ENCODE measurements at regions not wholly inside any gene's neighbourhood (a gene's known extent, or its start where the extent isn't known, plus 50 kb on each side); places are given as distances from the start of the nearest gene placed in this dataset.
A peak's percentile ranks its signal among the peaks of the same experiment; 100 is the strongest.
"Not testable (repeated sequence)": the region's sequence is repeated elsewhere in the genome, so short reads cannot be mapped to it uniquely, and the experiment has no call there.

DNA sequence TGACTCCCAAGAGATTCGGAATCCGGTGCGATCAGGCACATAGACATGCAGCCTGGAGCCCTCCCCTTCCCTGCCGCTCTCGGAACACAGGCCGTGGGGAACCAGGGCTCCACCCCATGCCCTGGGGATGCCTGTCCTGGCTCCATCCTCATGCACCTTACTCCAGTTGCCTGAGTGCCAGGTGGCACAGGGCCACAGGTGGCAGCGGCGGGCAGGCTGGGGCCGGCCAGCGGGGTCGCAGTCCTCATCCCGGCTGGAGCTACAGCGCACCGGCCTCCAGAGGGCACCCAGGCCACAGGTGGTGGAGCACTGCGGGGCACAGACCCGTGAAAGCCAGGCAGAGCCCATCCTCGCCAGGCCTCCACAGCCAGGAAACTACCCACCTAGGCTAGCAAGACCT, 119.9 kb upstream of the AKAP13 start:
- H3K27me3 Mint-ChIP-seq (ENCODE audit: insufficient read depth); H3K4me3 ChIP-seq (ENCODE audit: low read length); H3K36me3 Mint-ChIP-seq (ENCODE audit: low read depth); H3K4me1 Mint-ChIP-seq; DNase-seq; H3K36me3 ChIP-seq (ENCODE audit: control insufficient read depth, insufficient read depth, low read length); H3K27me3 ChIP-seq (ENCODE audit: control insufficient read depth, insufficient read depth, low read length, poor library complexity, severe bottlenecking); H3K9me3 ChIP-seq (ENCODE audit: control insufficient read depth, low read length); H3K27ac ChIP-seq (ENCODE audit: low read depth, low read length); H3K9me3 Mint-ChIP-seq; H3K4me1 ChIP-seq (ENCODE audit: control insufficient read depth, insufficient read depth, low read length); H3K27ac Mint-ChIP-seq; H3K4me3 Mint-ChIP-seq; H3K9ac ChIP-seq (ENCODE audit: extremely low read depth, low read length, poor library complexity, severe bottlenecking): not testable (repeated sequence)
- TF ChIP-seq, protein P1, sequence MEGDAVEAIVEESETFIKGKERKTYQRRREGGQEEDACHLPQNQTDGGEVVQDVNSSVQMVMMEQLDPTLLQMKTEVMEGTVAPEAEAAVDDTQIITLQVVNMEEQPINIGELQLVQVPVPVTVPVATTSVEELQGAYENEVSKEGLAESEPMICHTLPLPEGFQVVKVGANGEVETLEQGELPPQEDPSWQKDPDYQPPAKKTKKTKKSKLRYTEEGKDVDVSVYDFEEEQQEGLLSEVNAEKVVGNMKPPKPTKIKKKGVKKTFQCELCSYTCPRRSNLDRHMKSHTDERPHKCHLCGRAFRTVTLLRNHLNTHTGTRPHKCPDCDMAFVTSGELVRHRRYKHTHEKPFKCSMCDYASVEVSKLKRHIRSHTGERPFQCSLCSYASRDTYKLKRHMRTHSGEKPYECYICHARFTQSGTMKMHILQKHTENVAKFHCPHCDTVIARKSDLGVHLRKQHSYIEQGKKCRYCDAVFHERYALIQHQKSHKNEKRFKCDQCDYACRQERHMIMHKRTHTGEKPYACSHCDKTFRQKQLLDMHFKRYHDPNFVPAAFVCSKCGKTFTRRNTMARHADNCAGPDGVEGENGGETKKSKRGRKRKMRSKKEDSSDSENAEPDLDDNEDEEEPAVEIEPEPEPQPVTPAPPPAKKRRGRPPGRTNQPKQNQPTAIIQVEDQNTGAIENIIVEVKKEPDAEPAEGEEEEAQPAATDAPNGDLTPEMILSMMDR (conservative IDR thresholded peaks at IDR 0.05): peak; percentile 40
- WGBS, 2 experiments (ENCODE audit: insufficient coverage in 1 of 2, insufficient read length in 1 of 2): 91% methylated on average over 4 of the region's 17 CpGs; no CpG with 5 or more reads in 1 of the 2 experiments

DNA sequence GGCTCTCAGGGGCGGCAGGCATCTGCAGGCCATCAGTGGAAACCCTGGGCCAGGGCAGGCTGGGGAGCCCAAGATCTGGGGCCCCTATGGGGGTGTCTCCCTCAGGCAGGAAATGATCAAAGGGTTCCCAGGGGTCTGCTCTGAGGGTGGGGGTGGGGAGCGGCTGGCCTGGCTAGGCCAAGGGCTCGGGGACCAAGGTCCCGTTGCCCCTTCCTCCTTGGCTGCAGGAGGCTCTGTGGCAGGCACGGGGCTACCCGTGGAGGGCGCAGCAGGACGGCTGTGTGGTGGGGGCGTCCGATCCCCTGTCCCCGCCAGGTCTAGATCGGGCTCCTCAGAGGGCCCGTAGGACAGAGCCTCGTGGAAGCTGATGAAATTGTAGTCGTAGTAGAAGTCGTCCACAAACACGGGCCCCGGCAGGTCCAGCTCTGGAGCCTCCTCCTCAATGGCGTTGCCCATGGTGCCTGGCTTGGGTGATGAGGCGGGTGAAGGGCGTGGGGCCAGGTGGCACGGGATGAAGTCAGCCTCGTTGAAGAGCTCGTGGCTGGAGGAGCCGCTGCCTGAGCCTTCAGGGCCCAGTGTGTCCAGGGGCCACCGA, 117.8 kb upstream of the AKAP13 start:
- H3K9me3 Mint-ChIP-seq; H3K27ac ChIP-seq (ENCODE audit: low read depth, low read length); H3K9ac ChIP-seq (ENCODE audit: extremely low read depth, low read length, poor library complexity, severe bottlenecking); H3K36me3 Mint-ChIP-seq (ENCODE audit: low read depth); H3K36me3 ChIP-seq (ENCODE audit: control insufficient read depth, insufficient read depth, low read length); H3K27me3 Mint-ChIP-seq (ENCODE audit: insufficient read depth); H3K27me3 ChIP-seq (ENCODE audit: control insufficient read depth, insufficient read depth, low read length, poor library complexity, severe bottlenecking); H3K4me3 ChIP-seq (ENCODE audit: low read length); H3K4me1 ChIP-seq (ENCODE audit: control insufficient read depth, insufficient read depth, low read length); H3K27ac Mint-ChIP-seq; H3K9me3 ChIP-seq (ENCODE audit: control insufficient read depth, low read length); H3K4me3 Mint-ChIP-seq; H3K4me1 Mint-ChIP-seq: not testable (repeated sequence)
- WGBS, 2 experiments (ENCODE audit: insufficient coverage in 1 of 2, insufficient read length in 1 of 2): 66 to 90% methylated on average over 4 to 23 of the region's 26 CpGs
- peak; percentile 16 for DNase-seq

DNA sequence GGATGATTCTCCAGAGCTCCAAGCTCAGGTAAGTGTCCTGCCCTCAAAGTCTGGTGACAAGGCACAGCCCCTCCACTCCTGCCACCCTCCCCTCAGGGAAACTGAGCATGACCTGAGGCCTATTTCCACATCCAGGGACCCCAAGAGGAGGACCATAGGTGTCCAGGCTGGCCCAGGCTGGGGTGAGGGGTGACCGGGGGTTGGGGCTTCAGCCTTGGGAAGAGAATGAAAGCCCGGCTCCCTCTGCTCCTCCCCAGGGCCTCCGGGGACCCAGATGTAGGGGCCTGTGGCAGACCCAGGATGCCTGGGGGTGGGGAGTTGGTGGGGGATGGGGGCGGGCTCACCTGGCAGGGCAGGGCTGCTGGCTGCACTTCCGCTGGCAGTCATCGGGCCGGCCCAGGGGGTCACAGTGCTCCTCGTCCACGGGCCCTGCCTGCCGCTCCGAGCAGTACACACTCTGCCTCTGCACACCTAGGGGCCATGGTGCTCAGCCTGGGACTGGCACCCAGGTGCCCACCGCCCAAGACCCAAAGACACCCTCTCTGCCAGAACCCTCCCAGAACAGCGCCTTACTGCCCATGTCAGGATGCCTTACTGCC, 116.5 kb upstream of the AKAP13 start:
- not testable (repeated sequence) for H3K4me3 Mint-ChIP-seq; H3K27me3 ChIP-seq (ENCODE audit: control insufficient read depth, insufficient read depth, low read length, poor library complexity, severe bottlenecking); H3K9me3 ChIP-seq (ENCODE audit: control insufficient read depth, low read length); H3K4me1 Mint-ChIP-seq; H3K36me3 ChIP-seq (ENCODE audit: control insufficient read depth, insufficient read depth, low read length); H3K9me3 Mint-ChIP-seq; H3K9ac ChIP-seq (ENCODE audit: extremely low read depth, low read length, poor library complexity, severe bottlenecking); H3K27me3 Mint-ChIP-seq (ENCODE audit: insufficient read depth); H3K4me1 ChIP-seq (ENCODE audit: control insufficient read depth, insufficient read depth, low read length); H3K27ac Mint-ChIP-seq; H3K36me3 Mint-ChIP-seq (ENCODE audit: low read depth); H3K4me3 ChIP-seq (ENCODE audit: low read length); H3K27ac ChIP-seq (ENCODE audit: low read depth, low read length)
- DNase-seq: peak; percentile 29
- WGBS, 2 experiments (ENCODE audit: insufficient coverage in 1 of 2, insufficient read length in 1 of 2): 95% methylated on average over 10 of the region's 13 CpGs; no CpG with 5 or more reads in 1 of the 2 experiments

DNA sequence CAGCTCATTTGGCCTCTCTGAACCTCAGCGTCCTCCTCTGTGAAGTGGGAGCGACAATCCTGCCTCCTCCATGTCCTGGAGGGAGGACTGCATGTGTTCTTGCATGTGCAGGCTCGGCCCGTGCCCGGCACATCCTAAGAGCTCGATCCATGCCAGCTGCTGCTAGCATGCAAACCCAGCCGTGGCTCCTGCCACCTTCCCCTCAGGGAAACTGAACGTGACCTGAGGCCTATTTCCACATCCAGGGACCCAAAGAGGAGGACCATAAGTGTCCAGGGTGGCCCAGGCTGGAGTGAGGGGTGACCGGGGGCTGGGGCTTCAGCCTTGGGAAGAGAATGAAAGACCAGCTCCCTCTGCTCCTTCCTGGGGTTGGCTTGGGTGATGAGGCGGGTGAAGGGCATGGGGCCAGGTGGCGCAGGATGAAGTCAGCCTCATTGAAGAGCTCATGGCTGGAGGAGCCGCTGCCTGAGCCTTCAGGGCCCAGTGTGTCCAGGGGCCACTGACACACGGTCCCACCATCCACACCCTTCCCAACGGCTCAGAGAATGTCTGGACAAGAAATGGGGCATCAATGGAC, 115.7 kb upstream of the AKAP13 start:
- H3K36me3 ChIP-seq (ENCODE audit: control insufficient read depth, insufficient read depth, low read length); H3K36me3 Mint-ChIP-seq (ENCODE audit: low read depth); H3K9ac ChIP-seq (ENCODE audit: extremely low read depth, low read length, poor library complexity, severe bottlenecking); H3K27ac Mint-ChIP-seq; H3K27me3 ChIP-seq (ENCODE audit: control insufficient read depth, insufficient read depth, low read length, poor library complexity, severe bottlenecking); H3K27ac ChIP-seq (ENCODE audit: low read depth, low read length); H3K4me1 Mint-ChIP-seq; H3K9me3 ChIP-seq (ENCODE audit: control insufficient read depth, low read length); H3K4me3 ChIP-seq (ENCODE audit: low read length); H3K4me3 Mint-ChIP-seq; H3K27me3 Mint-ChIP-seq (ENCODE audit: insufficient read depth); H3K4me1 ChIP-seq (ENCODE audit: control insufficient read depth, insufficient read depth, low read length); H3K9me3 Mint-ChIP-seq: not testable (repeated sequence)
- DNase-seq: peak; percentile 21
- WGBS, 2 experiments (ENCODE audit: insufficient coverage in 1 of 2, insufficient read length in 1 of 2): 85 to 100% methylated on average over 1 to 11 of the region's 14 CpGs

DNA sequence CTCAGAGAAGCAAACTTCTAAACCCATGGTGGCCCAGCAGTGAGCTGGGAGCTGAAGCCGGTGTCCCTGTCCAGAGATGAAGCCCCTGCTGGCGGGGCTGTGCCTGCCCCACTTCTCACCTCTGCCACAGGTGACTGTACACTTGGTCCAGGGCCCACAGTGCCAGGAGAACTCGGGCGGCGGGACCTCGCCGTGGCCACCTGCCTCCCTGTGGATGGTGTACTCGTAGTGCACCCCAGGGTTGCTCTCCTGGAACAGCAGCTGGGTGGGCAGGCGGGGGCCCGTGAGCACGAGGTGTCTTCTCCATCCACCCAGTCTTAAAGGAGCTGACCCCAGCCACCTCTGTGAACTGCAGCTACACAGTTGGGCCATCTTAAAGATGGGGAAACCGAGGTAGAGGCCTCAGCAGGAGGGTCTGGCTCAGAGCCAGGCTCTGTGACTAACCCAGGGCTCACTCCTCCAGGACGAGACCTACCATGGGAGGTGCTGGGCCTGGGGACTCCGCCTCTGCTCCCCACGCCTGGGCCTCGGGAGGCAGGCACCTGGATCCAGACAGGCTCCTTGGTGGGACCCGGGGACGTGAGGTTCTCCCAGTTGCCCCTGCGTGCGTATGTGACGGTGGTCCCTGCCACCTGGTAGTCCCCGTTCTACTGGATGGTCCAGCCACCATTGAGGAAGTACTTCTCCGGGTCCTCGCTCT, 113.1 kb upstream of the AKAP13 start:
- not testable (repeated sequence) for H3K4me1 Mint-ChIP-seq; H3K4me3 ChIP-seq (ENCODE audit: low read length); H3K36me3 ChIP-seq (ENCODE audit: control insufficient read depth, insufficient read depth, low read length); H3K9me3 ChIP-seq (ENCODE audit: control insufficient read depth, low read length); H3K27ac ChIP-seq (ENCODE audit: low read depth, low read length); H3K27me3 Mint-ChIP-seq (ENCODE audit: insufficient read depth); H3K4me3 Mint-ChIP-seq; DNase-seq; H3K9me3 Mint-ChIP-seq; H3K27me3 ChIP-seq (ENCODE audit: control insufficient read depth, insufficient read depth, low read length, poor library complexity, severe bottlenecking); H3K4me1 ChIP-seq (ENCODE audit: control insufficient read depth, insufficient read depth, low read length); H3K9ac ChIP-seq (ENCODE audit: extremely low read depth, low read length, poor library complexity, severe bottlenecking); H3K27ac Mint-ChIP-seq; H3K36me3 Mint-ChIP-seq (ENCODE audit: low read depth)
- WGBS, 2 experiments (ENCODE audit: insufficient coverage in 1 of 2, insufficient read length in 1 of 2): 94% methylated on average over 9 of the region's 24 CpGs; no CpG with 5 or more reads in 1 of the 2 experiments

All from endodermal cell (in vitro differentiated cells).